H1 (cell line): ENCODE measurements at regions not wholly inside any gene's neighbourhood (a gene's known extent, or its start where the extent isn't known, plus 50 kb on each side); places are given as distances from the start of the nearest gene placed in this dataset.

ENCODE experiments used
- CHD7 ChIP-seq: fragments of 300-600 bp; sonication (generic); IDR thresholded peaks from 2 replicates; pipeline ENCODE4 v1.7.1; 2012; ENCODE audit warnings: low read length, moderate library complexity, mild to moderate bottlenecking, inconsistent platforms; ENCODE audit not compliant: insufficient replicate concordance

GRCh38 chr2:78780864-78781583 is 244.5 kb upstream of the REG3G start (continued):
- no peak for TF ChIP-seq CHD7
